Tibial nerve (tissue), 3 donors: ENCODE measurements at regions not wholly inside any gene's neighbourhood (a gene's known extent, or its start where the extent isn't known, plus 50 kb on each side); places are given as distances from the start of the nearest gene placed in this dataset.

ENCODE experiments used
- POLR2A ChIP-seq, 2 donors: fragments of 450-650 bp; IDR thresholded peaks; one replicate each; pipeline ENCODE4 v1.6.1; 2017; ENCODE audit warnings: antibody characterized with exemption in 2 of 2, mild to moderate bottlenecking in 2 of 2, moderate library complexity in 2 of 2
- TF ChIP-seq, protein P1 (sequence below), 5 experiments: fragments of 200-600 bp in 3 of 5; fragments of 450-650 bp in 2 of 5; sonication (generic) in 3 of 5; IDR thresholded peaks; one replicate each; pipeline ENCODE4 v1.5.1; 2016 to 2019; ENCODE audit warnings: antibody characterized with exemption in 5 of 5, mild to moderate bottlenecking in 3 of 5, moderate library complexity in 2 of 5

DNA sequence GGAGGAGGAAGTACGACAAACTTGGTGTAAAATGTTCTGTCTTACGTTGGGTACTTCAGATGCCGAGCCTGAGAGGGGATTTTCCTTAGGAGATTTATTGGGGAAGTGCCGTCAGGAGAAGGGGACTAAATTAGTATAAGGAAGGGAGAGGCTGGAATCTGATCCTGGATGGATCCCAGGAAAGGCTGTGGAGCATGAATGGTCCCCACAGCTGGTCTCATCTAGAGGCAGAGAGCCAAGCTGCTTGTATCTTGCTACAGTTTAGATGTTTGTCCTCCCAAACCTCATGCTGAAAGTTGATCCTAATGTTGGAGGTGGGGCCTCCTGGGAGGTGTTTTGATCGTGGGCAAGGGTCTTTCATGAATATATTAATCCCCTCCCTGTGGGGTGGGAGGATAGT lies 798.4 kb upstream of the EEF2KMT start:
- TF ChIP-seq, protein P1, sequence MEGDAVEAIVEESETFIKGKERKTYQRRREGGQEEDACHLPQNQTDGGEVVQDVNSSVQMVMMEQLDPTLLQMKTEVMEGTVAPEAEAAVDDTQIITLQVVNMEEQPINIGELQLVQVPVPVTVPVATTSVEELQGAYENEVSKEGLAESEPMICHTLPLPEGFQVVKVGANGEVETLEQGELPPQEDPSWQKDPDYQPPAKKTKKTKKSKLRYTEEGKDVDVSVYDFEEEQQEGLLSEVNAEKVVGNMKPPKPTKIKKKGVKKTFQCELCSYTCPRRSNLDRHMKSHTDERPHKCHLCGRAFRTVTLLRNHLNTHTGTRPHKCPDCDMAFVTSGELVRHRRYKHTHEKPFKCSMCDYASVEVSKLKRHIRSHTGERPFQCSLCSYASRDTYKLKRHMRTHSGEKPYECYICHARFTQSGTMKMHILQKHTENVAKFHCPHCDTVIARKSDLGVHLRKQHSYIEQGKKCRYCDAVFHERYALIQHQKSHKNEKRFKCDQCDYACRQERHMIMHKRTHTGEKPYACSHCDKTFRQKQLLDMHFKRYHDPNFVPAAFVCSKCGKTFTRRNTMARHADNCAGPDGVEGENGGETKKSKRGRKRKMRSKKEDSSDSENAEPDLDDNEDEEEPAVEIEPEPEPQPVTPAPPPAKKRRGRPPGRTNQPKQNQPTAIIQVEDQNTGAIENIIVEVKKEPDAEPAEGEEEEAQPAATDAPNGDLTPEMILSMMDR (IDR thresholded peaks at IDR 0.05), result no peak
- TF ChIP-seq POLR2A (IDR thresholded peaks at IDR 0.05), result no peak
